ENCODE measurements at regions not wholly inside any gene's neighbourhood (a gene's known extent, or its start where the extent isn't known, plus 50 kb on each side); places are given as distances from the start of the nearest gene placed in this dataset.

DNA sequence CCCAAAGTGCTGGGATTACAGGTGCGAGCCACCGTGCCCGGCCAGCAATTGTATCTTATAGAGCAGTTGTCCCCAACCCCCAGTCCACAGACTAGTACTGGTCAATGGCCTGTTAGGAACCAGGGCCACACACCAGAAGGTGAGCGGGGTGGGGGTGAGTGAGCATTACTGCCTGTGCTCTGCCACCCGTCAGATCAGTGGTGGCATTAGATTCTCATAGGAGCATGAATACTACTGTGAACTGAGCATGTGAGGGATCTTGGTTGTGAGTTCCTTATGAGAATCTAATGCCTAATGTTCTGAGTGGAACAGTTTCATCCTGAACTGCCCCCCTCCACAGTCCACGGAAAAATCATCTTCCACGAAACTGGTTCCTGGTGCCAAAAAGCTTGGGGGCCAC, 328.0 kb upstream of the BOD1L1 start:
- DNase-seq (ENCODE audit: low spot score in 2 of 2) = no peak
- Histone ChIP-seq H3K36me3 (no peaks in the 10 kb centered on the region), H3K27me3 (no peaks in the 10 kb centered on the region), H3K27ac (no peak overlapping the region), H3K4me1 (no peaks in the 10 kb centered on the region), H3K4me3 (no peak overlapping the region), H3K9me3 (no peaks in the 10 kb centered on the region)
- TF ChIP-seq EP300 (IDR thresholded peaks at IDR 0.05) (no peak), POLR2AphosphoS5 (IDR thresholded peaks at IDR 0.05) (no peak), POLR2A (IDR thresholded peaks at IDR 0.05) (no peak)
- TF ChIP-seq, protein P1, sequence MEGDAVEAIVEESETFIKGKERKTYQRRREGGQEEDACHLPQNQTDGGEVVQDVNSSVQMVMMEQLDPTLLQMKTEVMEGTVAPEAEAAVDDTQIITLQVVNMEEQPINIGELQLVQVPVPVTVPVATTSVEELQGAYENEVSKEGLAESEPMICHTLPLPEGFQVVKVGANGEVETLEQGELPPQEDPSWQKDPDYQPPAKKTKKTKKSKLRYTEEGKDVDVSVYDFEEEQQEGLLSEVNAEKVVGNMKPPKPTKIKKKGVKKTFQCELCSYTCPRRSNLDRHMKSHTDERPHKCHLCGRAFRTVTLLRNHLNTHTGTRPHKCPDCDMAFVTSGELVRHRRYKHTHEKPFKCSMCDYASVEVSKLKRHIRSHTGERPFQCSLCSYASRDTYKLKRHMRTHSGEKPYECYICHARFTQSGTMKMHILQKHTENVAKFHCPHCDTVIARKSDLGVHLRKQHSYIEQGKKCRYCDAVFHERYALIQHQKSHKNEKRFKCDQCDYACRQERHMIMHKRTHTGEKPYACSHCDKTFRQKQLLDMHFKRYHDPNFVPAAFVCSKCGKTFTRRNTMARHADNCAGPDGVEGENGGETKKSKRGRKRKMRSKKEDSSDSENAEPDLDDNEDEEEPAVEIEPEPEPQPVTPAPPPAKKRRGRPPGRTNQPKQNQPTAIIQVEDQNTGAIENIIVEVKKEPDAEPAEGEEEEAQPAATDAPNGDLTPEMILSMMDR (IDR thresholded peaks at IDR 0.05) = no peak
- 97% methylated on average over 5 of the region's 7 CpGs for WGBS

DNA sequence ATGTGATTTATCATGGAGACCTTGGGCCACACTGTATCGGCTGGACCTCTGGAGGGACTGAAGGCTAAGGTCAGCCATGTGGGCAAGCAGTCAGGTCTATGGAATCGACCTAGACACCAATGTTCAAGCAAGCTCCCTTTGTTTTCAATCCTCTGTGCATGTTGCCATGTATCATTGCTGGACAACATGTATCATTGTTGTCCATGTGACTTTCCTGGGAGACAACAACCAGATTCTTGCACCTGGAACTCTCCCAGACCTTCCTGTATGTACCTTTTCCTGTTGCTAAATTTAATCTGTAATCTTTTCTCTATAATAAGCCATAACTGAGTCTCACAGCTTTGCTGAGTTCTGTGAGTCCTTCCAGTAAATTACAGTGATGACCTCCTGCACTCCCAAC, 329.4 kb upstream of the BOD1L1 start:
- no peaks in the 10 kb centered on the region for H3K36me3 ChIP-seq
- TF ChIP-seq, protein P1 (IDR thresholded peaks at IDR 0.05) = no peak
- no peak for TF ChIP-seq POLR2AphosphoS5 (IDR thresholded peaks at IDR 0.05)
- TF ChIP-seq EP300 (IDR thresholded peaks at IDR 0.05) = no peak
- no peak for TF ChIP-seq POLR2A (IDR thresholded peaks at IDR 0.05)
- no peaks in the 10 kb centered on the region for H3K4me1 ChIP-seq
- WGBS = 76% methylated on average over 2 of the region's 2 CpGs
- H3K27me3 ChIP-seq = no peaks in the 10 kb centered on the region
- H3K4me3 ChIP-seq = no peak overlapping the region
- no peak overlapping the region for H3K27ac ChIP-seq
- H3K9me3 ChIP-seq = no peaks in the 10 kb centered on the region
- no peak for DNase-seq (ENCODE audit: low spot score in 2 of 2)

DNA sequence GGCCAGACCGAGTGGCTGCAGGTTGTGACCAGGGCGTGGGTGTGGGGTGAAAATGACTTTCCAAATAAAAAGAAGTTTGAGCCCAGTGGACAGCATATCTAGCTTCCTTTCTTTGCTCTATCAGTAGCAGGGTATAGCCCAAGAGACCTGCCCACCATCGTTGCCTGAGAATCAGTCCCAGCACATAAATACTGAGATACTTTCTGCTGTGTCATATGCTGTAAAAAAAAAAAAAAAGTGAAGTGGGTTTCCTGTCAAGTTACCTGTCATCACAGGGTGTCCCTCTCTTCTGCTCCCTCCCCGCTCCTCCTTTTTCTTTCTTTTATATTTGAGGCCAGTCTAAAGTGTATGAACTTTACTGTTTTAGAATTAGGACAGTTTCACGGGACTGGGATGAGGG, 330.3 kb upstream of the BOD1L1 start:
- Histone ChIP-seq H3K4me3 (no peak overlapping the region), H3K9me3 (no peaks in the 10 kb centered on the region), H3K27ac (no peak overlapping the region), H3K36me3 (no peaks in the 10 kb centered on the region), H3K4me1 (no peaks in the 10 kb centered on the region), H3K27me3 (no peaks in the 10 kb centered on the region)
- 78% methylated on average over 5 of the region's 5 CpGs for WGBS
- TF ChIP-seq POLR2A (IDR thresholded peaks at IDR 0.05) (no peak), POLR2AphosphoS5 (IDR thresholded peaks at IDR 0.05) (no peak), EP300 (IDR thresholded peaks at IDR 0.05) (no peak)
- TF ChIP-seq, protein P1 (IDR thresholded peaks at IDR 0.05) = no peak
- DNase-seq (ENCODE audit: low spot score in 2 of 2) = no peak

DNA sequence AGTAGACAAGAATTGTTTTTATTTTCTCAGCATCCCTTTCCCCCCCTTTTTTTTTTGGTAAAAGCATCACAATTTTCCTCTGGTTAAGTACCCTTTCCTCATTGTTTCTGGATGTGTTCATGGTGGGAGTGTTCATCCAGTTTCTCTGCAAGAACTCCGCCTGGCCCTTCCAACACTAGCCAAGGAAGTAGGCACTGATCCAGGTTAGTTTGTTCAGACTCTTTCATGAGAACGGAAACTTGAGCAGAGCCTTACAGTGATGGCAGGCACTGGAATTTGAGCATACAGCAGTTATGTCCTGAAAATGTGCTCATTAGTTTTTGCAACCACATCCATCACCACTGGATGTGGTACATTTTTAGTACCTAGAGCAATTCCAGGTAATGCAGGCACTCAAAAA, 336.1 kb upstream of the BOD1L1 start:
- no peak overlapping the region for H3K4me3 ChIP-seq
- H3K4me1 ChIP-seq = no peaks in the 10 kb centered on the region
- 40% methylated on average over 2 of the region's 2 CpGs for WGBS
- no peak for DNase-seq (ENCODE audit: low spot score in 2 of 2)
- no peaks in the 10 kb centered on the region for H3K36me3 ChIP-seq
- no peak overlapping the region for H3K27ac ChIP-seq
- no peaks in the 10 kb centered on the region for H3K9me3 ChIP-seq
- TF ChIP-seq POLR2A (IDR thresholded peaks at IDR 0.05) (no peak), EP300 (IDR thresholded peaks at IDR 0.05) (no peak), POLR2AphosphoS5 (IDR thresholded peaks at IDR 0.05) (no peak)
- TF ChIP-seq, protein P1 (IDR thresholded peaks at IDR 0.05) = no peak
- no peaks in the 10 kb centered on the region for H3K27me3 ChIP-seq

DNA sequence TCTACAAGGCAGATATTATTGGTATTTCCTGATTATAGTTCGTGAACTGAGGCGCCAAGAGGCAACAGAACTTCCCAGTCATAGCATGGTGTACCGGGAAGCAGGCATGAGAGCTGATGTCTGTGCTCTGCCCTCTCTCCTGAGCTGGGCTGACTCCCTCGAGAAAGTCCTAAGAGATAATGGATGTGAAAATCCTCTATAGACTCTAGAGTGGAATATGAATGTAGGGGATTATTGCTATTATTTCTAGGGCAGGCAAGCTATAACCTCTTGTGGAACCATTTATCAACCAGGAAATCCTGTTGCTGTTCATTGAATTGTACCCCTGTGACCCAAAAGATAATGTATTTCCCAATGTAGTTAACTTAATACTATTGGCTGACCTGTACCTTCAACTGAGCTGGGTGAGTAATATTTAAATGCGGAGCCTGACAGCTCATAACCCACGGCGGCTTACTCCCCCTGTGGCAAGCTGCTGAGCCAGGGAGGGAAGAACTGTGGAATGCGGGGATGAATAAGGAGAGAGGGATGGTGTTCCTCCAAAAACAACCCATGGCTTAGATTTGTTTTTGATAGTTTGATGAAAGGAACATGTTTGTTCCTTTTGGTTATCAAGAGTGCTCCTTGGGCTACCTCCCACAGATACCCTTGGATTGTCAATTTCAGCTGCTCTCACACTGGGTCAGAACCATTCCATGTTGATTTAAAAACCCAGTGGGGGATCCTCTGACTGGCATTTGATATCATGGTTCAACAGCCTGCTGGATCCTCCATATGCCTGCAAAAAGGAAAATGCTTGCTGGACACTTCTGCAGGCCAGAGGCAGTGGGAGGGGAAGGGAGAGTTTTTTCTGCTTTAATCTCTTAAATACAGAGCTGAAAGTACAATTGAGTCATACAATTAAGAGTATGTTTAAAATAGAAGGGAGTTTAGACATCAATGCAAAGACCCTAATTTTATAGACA, 339.0 kb upstream of the BOD1L1 start:
- H3K36me3 ChIP-seq = no peaks in the 10 kb centered on the region
- DNase-seq (ENCODE audit: low spot score in 2 of 2) = no peak
- H3K4me3 ChIP-seq = no peak overlapping the region
- no peaks in the 10 kb centered on the region for H3K9me3 ChIP-seq
- TF ChIP-seq POLR2A (IDR thresholded peaks at IDR 0.05) (no peak), EP300 (IDR thresholded peaks at IDR 0.05) (no peak), POLR2AphosphoS5 (IDR thresholded peaks at IDR 0.05) (no peak)
- TF ChIP-seq, protein P1 (IDR thresholded peaks at IDR 0.05) = no peak
- no peaks in the 10 kb centered on the region for H3K27me3 ChIP-seq
- no peaks in the 10 kb centered on the region for H3K4me1 ChIP-seq
- 55% methylated on average over 8 of the region's 8 CpGs for WGBS
- H3K27ac ChIP-seq = no peak overlapping the region
